ENCODE measurements at regions not wholly inside any gene's neighbourhood (a gene's known extent, or its start where the extent isn't known, plus 50 kb on each side); places are given as distances from the start of the nearest gene placed in this dataset.

DNA sequence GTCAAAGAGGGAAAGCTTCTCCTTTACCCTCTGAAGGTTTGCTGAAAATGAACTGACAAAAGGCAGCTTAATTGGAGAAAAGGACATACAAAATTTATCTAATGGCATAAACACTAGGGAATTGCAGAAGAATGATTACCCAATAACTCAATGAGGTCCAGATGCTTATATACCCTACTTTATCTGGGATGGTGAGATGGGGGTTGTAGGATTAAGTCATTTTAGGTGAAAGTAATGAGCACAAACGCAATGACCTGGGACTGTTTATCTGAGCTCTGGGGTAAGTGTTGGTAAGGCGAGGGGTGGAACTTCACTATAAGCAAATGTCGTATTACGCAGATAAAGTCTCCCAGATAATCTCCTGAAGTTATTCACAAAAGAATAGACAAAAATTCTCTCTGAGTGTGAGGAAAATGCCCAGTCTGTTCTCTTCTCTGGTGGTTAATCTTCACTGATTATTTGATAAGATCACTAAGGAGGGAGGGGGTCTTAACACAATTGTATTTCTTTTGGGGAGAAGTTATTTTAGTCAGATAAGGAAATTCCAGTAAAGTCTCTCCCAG is 1067.8 kb downstream of the DNAJB9 start:
- no peak for TF ChIP-seq MED1 (CRISPR knock-in tag; IDR thresholded peaks at IDR 0.05)
- TF ChIP-seq, protein P1, sequence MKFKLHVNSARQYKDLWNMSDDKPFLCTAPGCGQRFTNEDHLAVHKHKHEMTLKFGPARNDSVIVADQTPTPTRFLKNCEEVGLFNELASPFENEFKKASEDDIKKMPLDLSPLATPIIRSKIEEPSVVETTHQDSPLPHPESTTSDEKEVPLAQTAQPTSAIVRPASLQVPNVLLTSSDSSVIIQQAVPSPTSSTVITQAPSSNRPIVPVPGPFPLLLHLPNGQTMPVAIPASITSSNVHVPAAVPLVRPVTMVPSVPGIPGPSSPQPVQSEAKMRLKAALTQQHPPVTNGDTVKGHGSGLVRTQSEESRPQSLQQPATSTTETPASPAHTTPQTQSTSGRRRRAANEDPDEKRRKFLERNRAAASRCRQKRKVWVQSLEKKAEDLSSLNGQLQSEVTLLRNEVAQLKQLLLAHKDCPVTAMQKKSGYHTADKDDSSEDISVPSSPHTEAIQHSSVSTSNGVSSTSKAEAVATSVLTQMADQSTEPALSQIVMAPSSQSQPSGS (CRISPR knock-in tag; IDR thresholded peaks at IDR 0.05) = no peak
- TF ChIP-seq, protein P2, sequence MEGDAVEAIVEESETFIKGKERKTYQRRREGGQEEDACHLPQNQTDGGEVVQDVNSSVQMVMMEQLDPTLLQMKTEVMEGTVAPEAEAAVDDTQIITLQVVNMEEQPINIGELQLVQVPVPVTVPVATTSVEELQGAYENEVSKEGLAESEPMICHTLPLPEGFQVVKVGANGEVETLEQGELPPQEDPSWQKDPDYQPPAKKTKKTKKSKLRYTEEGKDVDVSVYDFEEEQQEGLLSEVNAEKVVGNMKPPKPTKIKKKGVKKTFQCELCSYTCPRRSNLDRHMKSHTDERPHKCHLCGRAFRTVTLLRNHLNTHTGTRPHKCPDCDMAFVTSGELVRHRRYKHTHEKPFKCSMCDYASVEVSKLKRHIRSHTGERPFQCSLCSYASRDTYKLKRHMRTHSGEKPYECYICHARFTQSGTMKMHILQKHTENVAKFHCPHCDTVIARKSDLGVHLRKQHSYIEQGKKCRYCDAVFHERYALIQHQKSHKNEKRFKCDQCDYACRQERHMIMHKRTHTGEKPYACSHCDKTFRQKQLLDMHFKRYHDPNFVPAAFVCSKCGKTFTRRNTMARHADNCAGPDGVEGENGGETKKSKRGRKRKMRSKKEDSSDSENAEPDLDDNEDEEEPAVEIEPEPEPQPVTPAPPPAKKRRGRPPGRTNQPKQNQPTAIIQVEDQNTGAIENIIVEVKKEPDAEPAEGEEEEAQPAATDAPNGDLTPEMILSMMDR (CRISPR knock-in tag; IDR thresholded peaks at IDR 0.05) = no peak
- TF ChIP-seq, protein P3, sequence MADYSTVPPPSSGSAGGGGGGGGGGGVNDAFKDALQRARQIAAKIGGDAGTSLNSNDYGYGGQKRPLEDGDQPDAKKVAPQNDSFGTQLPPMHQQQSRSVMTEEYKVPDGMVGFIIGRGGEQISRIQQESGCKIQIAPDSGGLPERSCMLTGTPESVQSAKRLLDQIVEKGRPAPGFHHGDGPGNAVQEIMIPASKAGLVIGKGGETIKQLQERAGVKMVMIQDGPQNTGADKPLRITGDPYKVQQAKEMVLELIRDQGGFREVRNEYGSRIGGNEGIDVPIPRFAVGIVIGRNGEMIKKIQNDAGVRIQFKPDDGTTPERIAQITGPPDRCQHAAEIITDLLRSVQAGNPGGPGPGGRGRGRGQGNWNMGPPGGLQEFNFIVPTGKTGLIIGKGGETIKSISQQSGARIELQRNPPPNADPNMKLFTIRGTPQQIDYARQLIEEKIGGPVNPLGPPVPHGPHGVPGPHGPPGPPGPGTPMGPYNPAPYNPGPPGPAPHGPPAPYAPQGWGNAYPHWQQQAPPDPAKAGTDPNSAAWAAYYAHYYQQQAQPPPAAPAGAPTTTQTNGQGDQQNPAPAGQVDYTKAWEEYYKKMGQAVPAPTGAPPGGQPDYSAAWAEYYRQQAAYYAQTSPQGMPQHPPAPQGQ (CRISPR knock-in tag; IDR thresholded peaks at IDR 0.05; ENCODE audit: borderline replicate concordance) = no peak
- TF ChIP-seq, protein P4, sequence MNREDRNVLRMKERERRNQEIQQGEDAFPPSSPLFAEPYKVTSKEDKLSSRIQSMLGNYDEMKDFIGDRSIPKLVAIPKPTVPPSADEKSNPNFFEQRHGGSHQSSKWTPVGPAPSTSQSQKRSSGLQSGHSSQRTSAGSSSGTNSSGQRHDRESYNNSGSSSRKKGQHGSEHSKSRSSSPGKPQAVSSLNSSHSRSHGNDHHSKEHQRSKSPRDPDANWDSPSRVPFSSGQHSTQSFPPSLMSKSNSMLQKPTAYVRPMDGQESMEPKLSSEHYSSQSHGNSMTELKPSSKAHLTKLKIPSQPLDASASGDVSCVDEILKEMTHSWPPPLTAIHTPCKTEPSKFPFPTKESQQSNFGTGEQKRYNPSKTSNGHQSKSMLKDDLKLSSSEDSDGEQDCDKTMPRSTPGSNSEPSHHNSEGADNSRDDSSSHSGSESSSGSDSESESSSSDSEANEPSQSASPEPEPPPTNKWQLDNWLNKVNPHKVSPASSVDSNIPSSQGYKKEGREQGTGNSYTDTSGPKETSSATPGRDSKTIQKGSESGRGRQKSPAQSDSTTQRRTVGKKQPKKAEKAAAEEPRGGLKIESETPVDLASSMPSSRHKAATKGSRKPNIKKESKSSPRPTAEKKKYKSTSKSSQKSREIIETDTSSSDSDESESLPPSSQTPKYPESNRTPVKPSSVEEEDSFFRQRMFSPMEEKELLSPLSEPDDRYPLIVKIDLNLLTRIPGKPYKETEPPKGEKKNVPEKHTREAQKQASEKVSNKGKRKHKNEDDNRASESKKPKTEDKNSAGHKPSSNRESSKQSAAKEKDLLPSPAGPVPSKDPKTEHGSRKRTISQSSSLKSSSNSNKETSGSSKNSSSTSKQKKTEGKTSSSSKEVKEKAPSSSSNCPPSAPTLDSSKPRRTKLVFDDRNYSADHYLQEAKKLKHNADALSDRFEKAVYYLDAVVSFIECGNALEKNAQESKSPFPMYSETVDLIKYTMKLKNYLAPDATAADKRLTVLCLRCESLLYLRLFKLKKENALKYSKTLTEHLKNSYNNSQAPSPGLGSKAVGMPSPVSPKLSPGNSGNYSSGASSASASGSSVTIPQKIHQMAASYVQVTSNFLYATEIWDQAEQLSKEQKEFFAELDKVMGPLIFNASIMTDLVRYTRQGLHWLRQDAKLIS (CRISPR knock-in tag; IDR thresholded peaks at IDR 0.05) = no peak
- TF ChIP-seq, protein P5, sequence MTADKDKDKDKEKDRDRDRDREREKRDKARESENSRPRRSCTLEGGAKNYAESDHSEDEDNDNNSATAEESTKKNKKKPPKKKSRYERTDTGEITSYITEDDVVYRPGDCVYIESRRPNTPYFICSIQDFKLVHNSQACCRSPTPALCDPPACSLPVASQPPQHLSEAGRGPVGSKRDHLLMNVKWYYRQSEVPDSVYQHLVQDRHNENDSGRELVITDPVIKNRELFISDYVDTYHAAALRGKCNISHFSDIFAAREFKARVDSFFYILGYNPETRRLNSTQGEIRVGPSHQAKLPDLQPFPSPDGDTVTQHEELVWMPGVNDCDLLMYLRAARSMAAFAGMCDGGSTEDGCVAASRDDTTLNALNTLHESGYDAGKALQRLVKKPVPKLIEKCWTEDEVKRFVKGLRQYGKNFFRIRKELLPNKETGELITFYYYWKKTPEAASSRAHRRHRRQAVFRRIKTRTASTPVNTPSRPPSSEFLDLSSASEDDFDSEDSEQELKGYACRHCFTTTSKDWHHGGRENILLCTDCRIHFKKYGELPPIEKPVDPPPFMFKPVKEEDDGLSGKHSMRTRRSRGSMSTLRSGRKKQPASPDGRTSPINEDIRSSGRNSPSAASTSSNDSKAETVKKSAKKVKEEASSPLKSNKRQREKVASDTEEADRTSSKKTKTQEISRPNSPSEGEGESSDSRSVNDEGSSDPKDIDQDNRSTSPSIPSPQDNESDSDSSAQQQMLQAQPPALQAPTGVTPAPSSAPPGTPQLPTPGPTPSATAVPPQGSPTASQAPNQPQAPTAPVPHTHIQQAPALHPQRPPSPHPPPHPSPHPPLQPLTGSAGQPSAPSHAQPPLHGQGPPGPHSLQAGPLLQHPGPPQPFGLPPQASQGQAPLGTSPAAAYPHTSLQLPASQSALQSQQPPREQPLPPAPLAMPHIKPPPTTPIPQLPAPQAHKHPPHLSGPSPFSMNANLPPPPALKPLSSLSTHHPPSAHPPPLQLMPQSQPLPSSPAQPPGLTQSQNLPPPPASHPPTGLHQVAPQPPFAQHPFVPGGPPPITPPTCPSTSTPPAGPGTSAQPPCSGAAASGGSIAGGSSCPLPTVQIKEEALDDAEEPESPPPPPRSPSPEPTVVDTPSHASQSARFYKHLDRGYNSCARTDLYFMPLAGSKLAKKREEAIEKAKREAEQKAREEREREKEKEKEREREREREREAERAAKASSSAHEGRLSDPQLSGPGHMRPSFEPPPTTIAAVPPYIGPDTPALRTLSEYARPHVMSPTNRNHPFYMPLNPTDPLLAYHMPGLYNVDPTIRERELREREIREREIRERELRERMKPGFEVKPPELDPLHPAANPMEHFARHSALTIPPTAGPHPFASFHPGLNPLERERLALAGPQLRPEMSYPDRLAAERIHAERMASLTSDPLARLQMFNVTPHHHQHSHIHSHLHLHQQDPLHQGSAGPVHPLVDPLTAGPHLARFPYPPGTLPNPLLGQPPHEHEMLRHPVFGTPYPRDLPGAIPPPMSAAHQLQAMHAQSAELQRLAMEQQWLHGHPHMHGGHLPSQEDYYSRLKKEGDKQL (CRISPR knock-in tag; IDR thresholded peaks at IDR 0.05; ENCODE audit: low read depth) = no peak
- no peak for TF ChIP-seq HDAC6 (IDR thresholded peaks at IDR 0.05; ENCODE audit: low read depth, low read length)
- no peak for TF ChIP-seq YY1 (IDR thresholded peaks at IDR 0.05; ENCODE audit: insufficient read depth, insufficient replicate concordance, low read depth, low read length)
- no peak for TF ChIP-seq CHD4 (IDR thresholded peaks at IDR 0.05; ENCODE audit: borderline replicate concordance, low read length)
